GM12878 (cell line): ENCODE measurements at regions not wholly inside any gene's neighbourhood (a gene's known extent, or its start where the extent isn't known, plus 50 kb on each side); places are given as distances from the start of the nearest gene placed in this dataset.

Experiments used
- CEBPZ ChIP-seq: fragments of 150-350 bp; IDR thresholded peaks from 2 replicates; pipeline ENCODE4 v1.6.1; 2016; ENCODE audit warnings: low read depth, low read length
- E2F4 ChIP-seq: IDR thresholded peaks from 2 replicates; pipeline ENCODE4 v1.6.1; 2012; ENCODE audit warnings: low read depth, low read length, improper control_type of control experiment
- NKRF ChIP-seq: fragments of 450-650 bp; conservative IDR thresholded peaks from 2 replicates; pipeline ENCODE4 v1.6.1; 2017; ENCODE audit warnings: mild to moderate bottlenecking, moderate library complexity
- NR2C2 ChIP-seq: IDR thresholded peaks from 2 replicates; pipeline ENCODE4 v1.6.1; 2011; ENCODE audit warnings: borderline replicate concordance, low read depth; ENCODE audit not compliant: control insufficient read depth, insufficient read length
- PAX8 ChIP-seq: fragments of 450-650 bp; IDR thresholded peaks from 2 replicates; pipeline ENCODE4 v1.6.1; 2017; ENCODE audit warnings: mild to moderate bottlenecking, moderate library complexity
- SREBF2 ChIP-seq: IDR thresholded peaks from 2 replicates; pipeline ENCODE4 v1.6.1; 2012; ENCODE audit warnings: mild to moderate bottlenecking, low read length

GRCh38 chr16:85262558-85263238 is 150.4 kb upstream of the CIBAR2 start (continued):
- TF ChIP-seq CEBPZ (no peak), SREBF2 (no peak), E2F4 (no peak), NKRF (no peak), PAX8 (no peak), NR2C2 (no peak)
